CD4-positive, alpha-beta memory T cell (primary cell): ENCODE measurements at regions not wholly inside any gene's neighbourhood (a gene's known extent, or its start where the extent isn't known, plus 50 kb on each side); places are given as distances from the start of the nearest gene placed in this dataset.

Experiments used
- CTCF ChIA-PET: fragments of 350-600 bp; sonication (Branson Sonifier 250); formaldehyde crosslinking; loops from one replicate; lab custom pipeline; 2021; ENCODE audit warnings: inconsistent platforms; ENCODE audit not compliant: partially characterized antibody; lab: Charles Lee
- POLR2A ChIA-PET: fragments of 350-600 bp; sonication (Branson Sonifier 250); formaldehyde crosslinking; loops from one replicate; lab custom pipeline; 2021; ENCODE audit not compliant: partially characterized antibody; lab: Charles Lee
- DNase-seq, 5 donors: peaks; one replicate each; pipeline versions ENCODE4 v3.0.0 to v3.0.0-alpha.2; 2020 to 2022; ENCODE audit warnings: mixed read lengths in 1 of 5
- H3K27ac ChIP-seq: one replicate; pipeline ENCODE4 v1.7.0; 2013; ENCODE audit warnings: low read depth, low read length
- H3K27me3 ChIP-seq: 2 replicates; pipeline ENCODE4 v1.7.0; 2013; ENCODE audit warnings: mild to moderate bottlenecking, low read length, moderate library complexity; ENCODE audit not compliant: insufficient read depth
- H3K36me3 ChIP-seq: 2 replicates; pipeline ENCODE4 v1.7.0; 2013; ENCODE audit warnings: mild to moderate bottlenecking, low read length, moderate library complexity; ENCODE audit not compliant: insufficient read depth
- H3K4me1 ChIP-seq: 2 replicates; pipeline ENCODE4 v1.7.0; 2013; ENCODE audit warnings: mild to moderate bottlenecking, low read length, moderate library complexity; ENCODE audit not compliant: insufficient read depth
- H3K4me3 ChIP-seq, 2 donors: one replicate each; pipeline ENCODE4 v1.7.0; 2013; ENCODE audit warnings: low read length in 2 of 2, mild to moderate bottlenecking in 1 of 2
- H3K9me3 ChIP-seq, 2 donors: one replicate each; pipeline ENCODE4 v1.7.0; 2013; ENCODE audit warnings: low read length in 2 of 2, control low read depth in 1 of 2; ENCODE audit not compliant: control insufficient read depth in 1 of 2
- H3K27ac Mint-ChIP-seq, 7 donors: one replicate each; pipeline ENCODE4 v1.8.0; 2020 to 2021; ENCODE audit warnings: mixed read lengths in 7 of 7, mild to moderate bottlenecking in 6 of 7, inconsistent platforms in 3 of 7, moderate library complexity in 3 of 7
- H3K27me3 Mint-ChIP-seq, 2 donors: one replicate each; pipeline ENCODE4 v1.8.0; 2020 to 2021; ENCODE audit warnings: mixed read lengths in 2 of 2
- H3K36me3 Mint-ChIP-seq, 2 donors: one replicate each; pipeline ENCODE4 v1.8.0; 2020 to 2021; ENCODE audit warnings: mixed read lengths in 2 of 2, inconsistent platforms in 1 of 2, mild to moderate bottlenecking in 1 of 2
- H3K4me1 Mint-ChIP-seq, 4 donors: one replicate each; pipeline ENCODE4 v1.8.0; 2020 to 2021; ENCODE audit warnings: mixed read lengths in 4 of 4, mild to moderate bottlenecking in 1 of 4
- H3K4me3 Mint-ChIP-seq, 8 donors: one replicate each; pipeline ENCODE4 v1.8.0; 2020 to 2021; ENCODE audit warnings: mixed read lengths in 8 of 8, mild to moderate bottlenecking in 7 of 8, moderate library complexity in 6 of 8, inconsistent platforms in 3 of 8
- H3K9me3 Mint-ChIP-seq, 8 donors: one replicate each; pipeline ENCODE4 v1.8.0; 2020 to 2021; ENCODE audit warnings: mixed read lengths in 8 of 8, mild to moderate bottlenecking in 5 of 8, inconsistent platforms in 3 of 8, moderate library complexity in 1 of 8
- intact Hi-C: fragments of 100-400 bp; cut with micrococcal nuclease; formaldehyde crosslinking; loops from one replicate; pipeline ENCODE4 v1.15.1; 2023

DNA sequence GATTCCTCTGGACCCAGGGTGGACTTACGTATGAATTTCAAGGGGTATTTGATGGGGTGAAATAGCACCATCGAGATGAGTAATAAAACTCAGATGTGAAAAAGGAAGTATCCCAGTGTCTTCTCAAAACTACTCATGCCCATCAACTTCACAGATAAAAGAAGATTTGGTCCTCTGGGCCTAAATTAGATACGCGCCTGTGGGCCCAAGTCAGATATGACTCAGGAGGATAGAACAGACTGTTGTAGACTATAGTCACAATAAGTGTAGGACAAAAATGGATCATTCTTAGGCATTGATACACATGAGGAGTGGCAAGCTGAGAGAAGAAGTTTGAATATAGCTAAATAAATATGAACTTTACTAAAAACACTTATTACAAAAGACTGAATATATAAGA, 2438.8 kb downstream of the PCDH9 start:
- H3K9me3 ChIP-seq, result peaks cover 0 to 6% of the 10 kb centered on the region in 2 donors
- H3K9me3 Mint-ChIP-seq, result peaks cover 4 to 17% (median 10%) of the 10 kb centered on the region in 8 donors
- no peaks in the 10 kb centered on the region for H3K27me3 ChIP-seq
- H3K36me3 Mint-ChIP-seq, result no peaks in the 10 kb centered on the region
- H3K36me3 ChIP-seq, result no peaks in the 10 kb centered on the region
- no peaks in the 10 kb centered on the region for H3K4me1 ChIP-seq
- CTCF ChIA-PET, result no interaction called here
- POLR2A ChIA-PET, result no interaction called here
- H3K4me3 Mint-ChIP-seq, result no peak overlapping the region
- intact Hi-C loops, result no loop called here
- no peaks in the 10 kb centered on the region for H3K27me3 Mint-ChIP-seq
- no peak for DNase-seq
- H3K27ac ChIP-seq, result no peak overlapping the region
- H3K4me3 ChIP-seq, result no peak overlapping the region
- H3K4me1 Mint-ChIP-seq, result no peaks in the 10 kb centered on the region
- no peak overlapping the region for H3K27ac Mint-ChIP-seq

- H3K4me3 Mint-ChIP-seq, result no peak overlapping the region
- H3K27me3 Mint-ChIP-seq, result no peaks in the 10 kb centered on the region
- H3K36me3 Mint-ChIP-seq, result no peaks in the 10 kb centered on the region
- no peaks in the 10 kb centered on the region for H3K36me3 ChIP-seq
- H3K4me1 Mint-ChIP-seq, result no peaks in the 10 kb centered on the region
- H3K9me3 ChIP-seq, result no peaks in the 10 kb centered on the region
- no peak overlapping the region for H3K4me3 ChIP-seq
- H3K27ac ChIP-seq, result no peak overlapping the region
- H3K27ac Mint-ChIP-seq, result no peak overlapping the region
- intact Hi-C loops, result no loop called here
- ChIA-PET CTCF (no interaction called here), POLR2A (no interaction called here)
- DNase-seq, result no peak
- no peaks in the 10 kb centered on the region for H3K27me3 ChIP-seq
- no peaks in the 10 kb centered on the region for H3K4me1 ChIP-seq
- H3K9me3 Mint-ChIP-seq, result peaks cover 0 to 21% (median 5%) of the 10 kb centered on the region in 8 donors
Measured at GRCh38 chr13:64782466-64782865, 2447.7 kb downstream of the PCDH9 start.

DNA sequence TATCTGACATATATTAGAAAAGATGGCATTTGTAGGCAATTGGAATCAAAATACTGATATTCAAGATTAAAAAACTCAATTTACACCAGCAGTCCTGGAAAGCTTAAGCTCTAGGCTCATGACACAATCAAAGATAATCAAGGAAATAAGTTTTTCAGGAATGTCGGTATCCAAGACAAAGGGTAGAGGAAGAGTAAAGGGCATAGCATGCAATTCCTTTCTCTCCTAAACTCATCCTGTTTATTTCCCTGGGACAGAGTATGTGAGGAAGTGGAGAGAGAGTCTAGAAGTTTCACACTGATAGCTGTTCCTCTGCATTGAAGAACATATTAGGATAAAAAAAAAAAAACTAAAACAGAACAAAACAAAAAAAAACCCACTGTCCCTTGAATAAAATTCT, 2452.1 kb downstream of the PCDH9 start:
- H3K27me3 Mint-ChIP-seq, result no peaks in the 10 kb centered on the region
- H3K4me1 Mint-ChIP-seq, result no peaks in the 10 kb centered on the region
- CTCF ChIA-PET, result no interaction called here

DNA sequence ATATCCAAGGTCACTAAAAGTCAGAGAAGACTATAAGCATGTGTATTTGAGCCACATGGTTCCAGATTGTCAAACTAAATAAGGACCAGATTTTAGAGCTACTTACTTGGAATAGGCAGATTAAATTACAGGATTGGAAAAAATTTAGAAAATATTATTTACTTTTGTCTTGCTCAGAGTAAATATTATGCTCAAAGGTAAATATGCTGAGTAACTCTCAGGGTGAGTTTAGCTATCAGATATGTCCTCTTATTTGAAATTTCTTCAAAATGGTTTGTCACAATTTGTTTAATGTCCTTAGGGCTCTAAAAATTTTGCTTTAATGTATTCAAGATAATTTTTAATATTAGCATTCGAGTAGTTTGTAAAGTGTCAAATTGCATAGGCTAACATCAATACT, 2455.2 kb downstream of the PCDH9 start:
- no peak overlapping the region for H3K4me3 Mint-ChIP-seq
- no peak overlapping the region for H3K27ac Mint-ChIP-seq
- peaks cover 0 to 23% (median 12%) of the 10 kb centered on the region in 8 donors for H3K9me3 Mint-ChIP-seq
- intact Hi-C loops, result no loop called here
- Histone ChIP-seq H3K4me3 (no peak overlapping the region), H3K9me3 (no peaks in the 10 kb centered on the region), H3K27ac (no peak overlapping the region), H3K36me3 (no peaks in the 10 kb centered on the region), H3K27me3 (no peaks in the 10 kb centered on the region), H3K4me1 (no peaks in the 10 kb centered on the region)
- ChIA-PET CTCF (no interaction called here), POLR2A (no interaction called here)
- H3K27me3 Mint-ChIP-seq, result no peaks in the 10 kb centered on the region
- H3K4me1 Mint-ChIP-seq, result no peaks in the 10 kb centered on the region
- no peaks in the 10 kb centered on the region for H3K36me3 Mint-ChIP-seq
- no peak for DNase-seq

More for the DNA sequence above, 2452.1 kb downstream of the PCDH9 start:
- no peaks in the 10 kb centered on the region for H3K27me3 ChIP-seq
- H3K4me3 ChIP-seq, result no peak overlapping the region
- H3K4me1 ChIP-seq, result no peaks in the 10 kb centered on the region
- no peaks in the 10 kb centered on the region for H3K9me3 ChIP-seq
- no peaks in the 10 kb centered on the region for H3K36me3 Mint-ChIP-seq
- peaks cover 0 to 15% (median 7%) of the 10 kb centered on the region in 8 donors for H3K9me3 Mint-ChIP-seq
- no peak for DNase-seq
- POLR2A ChIA-PET, result no interaction called here
- intact Hi-C loops, result no loop called here
- H3K27ac ChIP-seq, result no peak overlapping the region
- H3K4me3 Mint-ChIP-seq, result no peak overlapping the region
- no peak overlapping the region for H3K27ac Mint-ChIP-seq
- no peaks in the 10 kb centered on the region for H3K36me3 ChIP-seq

DNA sequence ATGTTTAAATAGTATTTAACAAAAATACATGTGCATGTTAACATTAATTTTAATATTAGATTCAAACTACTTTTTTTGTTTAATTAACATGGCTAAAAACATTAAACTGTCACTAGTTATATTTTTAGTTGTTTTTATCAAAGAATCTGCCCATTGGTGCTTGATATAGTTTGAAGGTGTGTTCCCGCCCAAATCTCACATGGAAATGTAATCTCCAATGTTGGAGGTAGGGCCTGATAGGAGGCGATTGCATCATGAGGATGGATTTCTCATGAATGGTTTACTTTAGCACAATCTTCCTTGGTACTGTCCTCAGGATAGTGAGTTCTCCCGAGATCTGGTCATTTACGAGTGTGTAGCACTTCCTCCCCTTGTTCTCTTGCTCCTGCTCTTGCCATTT, 2459.4 kb downstream of the PCDH9 start:
- Histone ChIP-seq H3K27ac (no peak overlapping the region), H3K27me3 (no peaks in the 10 kb centered on the region), H3K4me3 (no peak overlapping the region), H3K9me3 (no peaks in the 10 kb centered on the region), H3K36me3 (no peaks in the 10 kb centered on the region), H3K4me1 (no peaks in the 10 kb centered on the region)
- POLR2A ChIA-PET, result no interaction called here
- H3K4me3 Mint-ChIP-seq, result no peak overlapping the region
- no peak for DNase-seq
- H3K27ac Mint-ChIP-seq, result no peak overlapping the region
- no peaks in the 10 kb centered on the region for H3K27me3 Mint-ChIP-seq
- H3K9me3 Mint-ChIP-seq, result peaks cover 0 to 21% (median 10%) of the 10 kb centered on the region in 8 donors
- no peaks in the 10 kb centered on the region for H3K36me3 Mint-ChIP-seq
- no peaks in the 10 kb centered on the region for H3K4me1 Mint-ChIP-seq
- intact Hi-C loops, result no loop called here
- CTCF ChIA-PET, result no interaction called here

DNA sequence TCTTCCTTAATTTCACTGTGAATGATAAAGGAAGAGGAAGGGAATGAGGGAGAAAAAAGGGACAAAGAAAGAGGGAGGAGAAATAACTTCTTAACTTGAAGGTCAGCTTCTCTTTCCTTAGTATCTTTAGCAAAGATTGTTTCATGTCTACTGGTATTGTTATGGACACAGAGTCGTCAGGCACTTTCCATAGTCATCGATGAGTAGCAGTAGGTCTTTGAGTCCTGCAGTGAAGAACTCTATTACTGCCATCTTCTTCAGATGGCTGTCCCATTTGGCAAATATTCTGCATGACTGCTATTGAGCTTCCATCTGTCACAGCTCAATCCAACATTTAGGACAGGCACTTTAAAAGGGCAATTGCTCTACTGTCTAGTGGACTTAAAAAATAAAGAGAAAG, 2463.1 kb downstream of the PCDH9 start:
- DNase-seq, result peak in 1 of 5 donors; percentile 3
- ChIA-PET POLR2A (no interaction called here), CTCF (no interaction called here)
- H3K4me1 ChIP-seq, result no peaks in the 10 kb centered on the region
- H3K27ac ChIP-seq, result no peak overlapping the region
- H3K27ac Mint-ChIP-seq, result no peak overlapping the region
- H3K4me3 Mint-ChIP-seq, result no peak overlapping the region
- no peaks in the 10 kb centered on the region for H3K4me1 Mint-ChIP-seq
- intact Hi-C loops, result no loop called here
- H3K36me3 Mint-ChIP-seq, result no peaks in the 10 kb centered on the region
- H3K4me3 ChIP-seq, result no peak overlapping the region
- peaks cover 2 to 22% (median 13%) of the 10 kb centered on the region in 8 donors for H3K9me3 Mint-ChIP-seq
- H3K27me3 ChIP-seq, result no peaks in the 10 kb centered on the region
- no peaks in the 10 kb centered on the region for H3K9me3 ChIP-seq
- H3K27me3 Mint-ChIP-seq, result no peaks in the 10 kb centered on the region
- no peaks in the 10 kb centered on the region for H3K36me3 ChIP-seq

GRCh38 chr13:64765636-64766035, 2464.5 kb downstream of the PCDH9 start:
- no peaks in the 10 kb centered on the region for H3K9me3 ChIP-seq
- intact Hi-C loops, result no loop called here
- ChIA-PET POLR2A (no interaction called here), CTCF (no interaction called here)
- no peak overlapping the region for H3K4me3 ChIP-seq
- H3K4me3 Mint-ChIP-seq, result no peak overlapping the region
- no peak for DNase-seq
- no peaks in the 10 kb centered on the region for H3K36me3 ChIP-seq
- H3K4me1 Mint-ChIP-seq, result no peaks in the 10 kb centered on the region
- H3K36me3 Mint-ChIP-seq, result no peaks in the 10 kb centered on the region
- no peaks in the 10 kb centered on the region for H3K27me3 ChIP-seq
- peaks cover 2 to 17% (median 10%) of the 10 kb centered on the region in 8 donors for H3K9me3 Mint-ChIP-seq
- no peaks in the 10 kb centered on the region for H3K4me1 ChIP-seq
- no peaks in the 10 kb centered on the region for H3K27me3 Mint-ChIP-seq
- no peak overlapping the region for H3K27ac Mint-ChIP-seq
- H3K27ac ChIP-seq, result no peak overlapping the region
